ENCODE measurements at regions not wholly inside any gene's neighbourhood (a gene's known extent, or its start where the extent isn't known, plus 50 kb on each side); places are given as distances from the start of the nearest gene placed in this dataset.

DNA sequence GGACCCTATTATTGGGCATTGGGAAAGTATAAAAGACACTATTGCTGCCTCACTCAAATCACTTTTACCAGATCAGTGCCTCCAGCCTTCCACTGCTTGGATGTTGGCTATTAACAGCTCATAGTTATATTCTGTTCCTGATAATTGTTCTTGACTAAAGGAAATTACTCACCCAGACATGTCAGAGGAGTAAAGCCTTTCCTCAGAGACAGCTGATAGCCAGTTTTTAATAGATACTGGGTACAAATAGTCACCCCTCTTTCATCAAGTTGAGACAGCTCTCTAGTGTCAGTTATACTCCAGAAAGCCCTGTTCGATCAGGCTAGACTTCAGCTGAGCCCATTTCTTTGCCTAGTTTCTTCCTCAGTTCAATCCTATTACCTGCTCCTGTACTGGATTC, 876.1 kb upstream of the B3GALT2 start:
- TF ChIP-seq, protein P1, sequence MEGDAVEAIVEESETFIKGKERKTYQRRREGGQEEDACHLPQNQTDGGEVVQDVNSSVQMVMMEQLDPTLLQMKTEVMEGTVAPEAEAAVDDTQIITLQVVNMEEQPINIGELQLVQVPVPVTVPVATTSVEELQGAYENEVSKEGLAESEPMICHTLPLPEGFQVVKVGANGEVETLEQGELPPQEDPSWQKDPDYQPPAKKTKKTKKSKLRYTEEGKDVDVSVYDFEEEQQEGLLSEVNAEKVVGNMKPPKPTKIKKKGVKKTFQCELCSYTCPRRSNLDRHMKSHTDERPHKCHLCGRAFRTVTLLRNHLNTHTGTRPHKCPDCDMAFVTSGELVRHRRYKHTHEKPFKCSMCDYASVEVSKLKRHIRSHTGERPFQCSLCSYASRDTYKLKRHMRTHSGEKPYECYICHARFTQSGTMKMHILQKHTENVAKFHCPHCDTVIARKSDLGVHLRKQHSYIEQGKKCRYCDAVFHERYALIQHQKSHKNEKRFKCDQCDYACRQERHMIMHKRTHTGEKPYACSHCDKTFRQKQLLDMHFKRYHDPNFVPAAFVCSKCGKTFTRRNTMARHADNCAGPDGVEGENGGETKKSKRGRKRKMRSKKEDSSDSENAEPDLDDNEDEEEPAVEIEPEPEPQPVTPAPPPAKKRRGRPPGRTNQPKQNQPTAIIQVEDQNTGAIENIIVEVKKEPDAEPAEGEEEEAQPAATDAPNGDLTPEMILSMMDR (IDR thresholded peaks at IDR 0.05; ENCODE audit: insufficient read depth, low read length): no peak
- no peak for TF ChIP-seq POLR2AphosphoS5 (IDR thresholded peaks at IDR 0.05; ENCODE audit: low read depth)
- TF ChIP-seq, protein P2, sequence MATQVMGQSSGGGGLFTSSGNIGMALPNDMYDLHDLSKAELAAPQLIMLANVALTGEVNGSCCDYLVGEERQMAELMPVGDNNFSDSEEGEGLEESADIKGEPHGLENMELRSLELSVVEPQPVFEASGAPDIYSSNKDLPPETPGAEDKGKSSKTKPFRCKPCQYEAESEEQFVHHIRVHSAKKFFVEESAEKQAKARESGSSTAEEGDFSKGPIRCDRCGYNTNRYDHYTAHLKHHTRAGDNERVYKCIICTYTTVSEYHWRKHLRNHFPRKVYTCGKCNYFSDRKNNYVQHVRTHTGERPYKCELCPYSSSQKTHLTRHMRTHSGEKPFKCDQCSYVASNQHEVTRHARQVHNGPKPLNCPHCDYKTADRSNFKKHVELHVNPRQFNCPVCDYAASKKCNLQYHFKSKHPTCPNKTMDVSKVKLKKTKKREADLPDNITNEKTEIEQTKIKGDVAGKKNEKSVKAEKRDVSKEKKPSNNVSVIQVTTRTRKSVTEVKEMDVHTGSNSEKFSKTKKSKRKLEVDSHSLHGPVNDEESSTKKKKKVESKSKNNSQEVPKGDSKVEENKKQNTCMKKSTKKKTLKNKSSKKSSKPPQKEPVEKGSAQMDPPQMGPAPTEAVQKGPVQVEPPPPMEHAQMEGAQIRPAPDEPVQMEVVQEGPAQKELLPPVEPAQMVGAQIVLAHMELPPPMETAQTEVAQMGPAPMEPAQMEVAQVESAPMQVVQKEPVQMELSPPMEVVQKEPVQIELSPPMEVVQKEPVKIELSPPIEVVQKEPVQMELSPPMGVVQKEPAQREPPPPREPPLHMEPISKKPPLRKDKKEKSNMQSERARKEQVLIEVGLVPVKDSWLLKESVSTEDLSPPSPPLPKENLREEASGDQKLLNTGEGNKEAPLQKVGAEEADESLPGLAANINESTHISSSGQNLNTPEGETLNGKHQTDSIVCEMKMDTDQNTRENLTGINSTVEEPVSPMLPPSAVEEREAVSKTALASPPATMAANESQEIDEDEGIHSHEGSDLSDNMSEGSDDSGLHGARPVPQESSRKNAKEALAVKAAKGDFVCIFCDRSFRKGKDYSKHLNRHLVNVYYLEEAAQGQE (IDR thresholded peaks at IDR 0.05; ENCODE audit: insufficient replicate concordance, low read depth): no peak

Data from HL-60 (cell line).